CD8-positive, alpha-beta memory T cell (primary cell): ENCODE measurements at regions not wholly inside any gene's neighbourhood (a gene's known extent, or its start where the extent isn't known, plus 50 kb on each side); places are given as distances from the start of the nearest gene placed in this dataset.

ENCODE experiments used
- CTCF ChIA-PET: fragments of 350-600 bp; sonication (Branson Sonifier 250); formaldehyde crosslinking; loops from one replicate; lab custom pipeline; 2021; ENCODE audit warnings: antibody characterized with exemption; lab: Charles Lee
- POLR2A ChIA-PET: fragments of 350-600 bp; sonication (Branson Sonifier 250); formaldehyde crosslinking; loops from one replicate; lab custom pipeline; 2021; ENCODE audit warnings: antibody characterized with exemption; lab: Charles Lee
- DNase-seq, 5 donors: peaks; one replicate each; pipeline versions ENCODE4 v3.0.0 to v3.0.0-alpha.2; 2020 to 2022; ENCODE audit warnings: mixed read lengths in 1 of 5
- H3K27ac ChIP-seq: one replicate; pipeline ENCODE4 v1.7.0; 2013; ENCODE audit warnings: low read depth, mild to moderate bottlenecking, low read length, moderate library complexity
- H3K27me3 ChIP-seq: 2 replicates; pipeline ENCODE4 v1.7.0; 2013; ENCODE audit warnings: low read length, mild to moderate bottlenecking; ENCODE audit not compliant: insufficient read depth, poor library complexity, severe bottlenecking
- H3K36me3 ChIP-seq: 2 replicates; pipeline ENCODE4 v1.7.0; 2013; ENCODE audit warnings: mild to moderate bottlenecking, low read length, moderate library complexity; ENCODE audit not compliant: insufficient read depth
- H3K4me1 ChIP-seq: 2 replicates; pipeline ENCODE4 v1.7.0; 2013; ENCODE audit warnings: mild to moderate bottlenecking, low read length, moderate library complexity; ENCODE audit not compliant: insufficient read depth
- H3K4me3 ChIP-seq: 2 replicates; pipeline ENCODE4 v1.7.0; 2013; ENCODE audit warnings: mild to moderate bottlenecking, low read length
- H3K9me3 ChIP-seq: 2 replicates; pipeline ENCODE4 v1.7.0; 2013; ENCODE audit warnings: mild to moderate bottlenecking, low read length
- H3K27ac Mint-ChIP-seq, 8 donors: one replicate each; pipeline ENCODE4 v1.8.0; 2020 to 2021; ENCODE audit warnings: mixed read lengths in 8 of 8, mild to moderate bottlenecking in 6 of 8, inconsistent platforms in 3 of 8, moderate library complexity in 3 of 8
- H3K27me3 Mint-ChIP-seq, 2 donors: one replicate each; pipeline ENCODE4 v1.8.0; 2020 to 2021; ENCODE audit warnings: mixed read lengths in 2 of 2, mild to moderate bottlenecking in 1 of 2, moderate library complexity in 1 of 2
- H3K36me3 Mint-ChIP-seq, 3 donors: one replicate each; pipeline ENCODE4 v1.8.0; 2020 to 2021; ENCODE audit warnings: mixed read lengths in 3 of 3, inconsistent platforms in 1 of 3, mild to moderate bottlenecking in 1 of 3
- H3K4me1 Mint-ChIP-seq, 3 donors: one replicate each; pipeline ENCODE4 v1.8.0; 2020 to 2021; ENCODE audit warnings: mixed read lengths in 3 of 3, inconsistent platforms in 1 of 3, mild to moderate bottlenecking in 1 of 3
- H3K4me3 Mint-ChIP-seq, 7 donors: one replicate each; pipeline ENCODE4 v1.8.0; 2020 to 2021; ENCODE audit warnings: mixed read lengths in 7 of 7, mild to moderate bottlenecking in 6 of 7, moderate library complexity in 4 of 7, inconsistent platforms in 2 of 7
- H3K9me3 Mint-ChIP-seq, 5 donors: one replicate each; pipeline ENCODE4 v1.8.0; 2020 to 2022; ENCODE audit warnings: mixed read lengths in 5 of 5, mild to moderate bottlenecking in 3 of 5, moderate library complexity in 2 of 5, inconsistent platforms in 1 of 5

GRCh38 chr5:100479079-100479688 is 56.0 kb upstream of the FAM174A start:
- H3K4me3 ChIP-seq: no peak overlapping the region
- Mint-ChIP-seq H3K27ac (no peak overlapping the region), H3K4me1 (no peaks in the 10 kb centered on the region), H3K36me3 (no peaks in the 10 kb centered on the region), H3K9me3 (no peaks in the 10 kb centered on the region), H3K27me3 (peaks cover 0 to 6% of the 10 kb centered on the region in 2 donors), H3K4me3 (no peak overlapping the region)
- CTCF ChIA-PET: no interaction called here
- peak in 2 of 5 donors; percentile 5 to 9 for DNase-seq
- POLR2A ChIA-PET: no interaction called here
- H3K4me1 ChIP-seq: no peaks in the 10 kb centered on the region
- H3K9me3 ChIP-seq: no peaks in the 10 kb centered on the region
- H3K27ac ChIP-seq: no peak overlapping the region
- no peaks in the 10 kb centered on the region for H3K27me3 ChIP-seq
- no peaks in the 10 kb centered on the region for H3K36me3 ChIP-seq

- CTCF ChIA-PET: no interaction called here
- no peaks in the 10 kb centered on the region for H3K9me3 Mint-ChIP-seq
Measured at GRCh38 chr5:100472091-100472490, 63.1 kb upstream of the FAM174A start.

GRCh38 chr5:100469767-100470166 is 65.4 kb upstream of the FAM174A start:
- H3K27me3 ChIP-seq: no peaks in the 10 kb centered on the region
- CTCF ChIA-PET: no interaction called here
- no peak for DNase-seq
- Mint-ChIP-seq H3K9me3 (no peaks in the 10 kb centered on the region), H3K27me3 (peaks cover 5 to 7% of the 10 kb centered on the region in 2 donors), H3K36me3 (peaks cover 0 to 3% (median 0%) of the 10 kb centered on the region in 3 donors), H3K27ac (no peak overlapping the region), H3K4me1 (no peaks in the 10 kb centered on the region), H3K4me3 (no peak overlapping the region)
- no peak overlapping the region for H3K27ac ChIP-seq
- no peaks in the 10 kb centered on the region for H3K4me1 ChIP-seq
- no peaks in the 10 kb centered on the region for H3K36me3 ChIP-seq
- POLR2A ChIA-PET: no interaction called here
- no peaks in the 10 kb centered on the region for H3K9me3 ChIP-seq
- H3K4me3 ChIP-seq: no peak overlapping the region

More at GRCh38 chr5:100472091-100472490, 63.1 kb upstream of the FAM174A start:
- H3K4me3 Mint-ChIP-seq: no peak overlapping the region
- H3K36me3 ChIP-seq: no peaks in the 10 kb centered on the region
- no peaks in the 10 kb centered on the region for H3K4me1 Mint-ChIP-seq
- no peaks in the 10 kb centered on the region for H3K9me3 ChIP-seq
- H3K27me3 ChIP-seq: no peaks in the 10 kb centered on the region
- no peaks in the 10 kb centered on the region for H3K36me3 Mint-ChIP-seq
- no peaks in the 10 kb centered on the region for H3K4me1 ChIP-seq
- H3K4me3 ChIP-seq: no peak overlapping the region
- H3K27me3 Mint-ChIP-seq: peaks cover 4 to 7% of the 10 kb centered on the region in 2 donors
- no peak for DNase-seq
- H3K27ac Mint-ChIP-seq: no peak overlapping the region
- H3K27ac ChIP-seq: no peak overlapping the region
- POLR2A ChIA-PET: no interaction called here

- no peak overlapping the region for H3K27ac ChIP-seq
- Mint-ChIP-seq H3K9me3 (peaks cover 0 to 4% (median 0%) of the 10 kb centered on the region in 5 donors), H3K36me3 (peaks cover 0 to 3% (median 0%) of the 10 kb centered on the region in 3 donors), H3K4me1 (no peaks in the 10 kb centered on the region), H3K27ac (no peak overlapping the region), H3K4me3 (no peak overlapping the region), H3K27me3 (peaks cover 7 to 13% of the 10 kb centered on the region in 2 donors)
- POLR2A ChIA-PET: no interaction called here
- DNase-seq: no peak
- no peaks in the 10 kb centered on the region for H3K4me1 ChIP-seq
- no peaks in the 10 kb centered on the region for H3K36me3 ChIP-seq
- no peaks in the 10 kb centered on the region for H3K27me3 ChIP-seq
- H3K4me3 ChIP-seq: no peak overlapping the region
- H3K9me3 ChIP-seq: no peaks in the 10 kb centered on the region
- CTCF ChIA-PET: no interaction called here
Measured at GRCh38 chr5:100464418-100464817, 70.8 kb upstream of the FAM174A start.

GRCh38 chr5:100456615-100457014 is 78.6 kb upstream of the FAM174A start:
- Mint-ChIP-seq H3K9me3 (peaks cover 0 to 5% (median 0%) of the 10 kb centered on the region in 5 donors), H3K36me3 (no peaks in the 10 kb centered on the region), H3K4me1 (no peaks in the 10 kb centered on the region), H3K27ac (no peak overlapping the region), H3K4me3 (no peak overlapping the region), H3K27me3 (peaks cover under 1 to 9% of the 10 kb centered on the region in 2 donors)
- Histone ChIP-seq H3K9me3 (no peaks in the 10 kb centered on the region), H3K4me1 (no peaks in the 10 kb centered on the region), H3K27me3 (no peaks in the 10 kb centered on the region), H3K27ac (no peak overlapping the region), H3K36me3 (no peaks in the 10 kb centered on the region), H3K4me3 (no peak overlapping the region)
- no peak for DNase-seq
- ChIA-PET POLR2A (no interaction called here), CTCF (no interaction called here)

- no peaks in the 10 kb centered on the region for H3K36me3 ChIP-seq
- H3K4me3 Mint-ChIP-seq: no peak overlapping the region
- no peak overlapping the region for H3K4me3 ChIP-seq
- ChIA-PET CTCF (no interaction called here), POLR2A (no interaction called here)
- H3K27me3 Mint-ChIP-seq: peaks cover 5 to 15% of the 10 kb centered on the region in 2 donors
- no peak for DNase-seq
- H3K4me1 ChIP-seq: no peaks in the 10 kb centered on the region
- H3K27ac Mint-ChIP-seq: no peak overlapping the region
- no peaks in the 10 kb centered on the region for H3K36me3 Mint-ChIP-seq
- H3K9me3 ChIP-seq: no peaks in the 10 kb centered on the region
- no peaks in the 10 kb centered on the region for H3K4me1 Mint-ChIP-seq
- H3K27ac ChIP-seq: no peak overlapping the region
- H3K9me3 Mint-ChIP-seq: no peaks in the 10 kb centered on the region
- H3K27me3 ChIP-seq: no peaks in the 10 kb centered on the region
Measured at GRCh38 chr5:100452126-100452525, 83.0 kb upstream of the FAM174A start.

GRCh38 chr5:100448111-100448528 is 87.1 kb upstream of the FAM174A start:
- no peaks in the 10 kb centered on the region for H3K4me1 Mint-ChIP-seq
- DNase-seq: no peak
- POLR2A ChIA-PET: no interaction called here
- Histone ChIP-seq H3K27me3 (no peaks in the 10 kb centered on the region), H3K36me3 (no peaks in the 10 kb centered on the region), H3K9me3 (no peaks in the 10 kb centered on the region), H3K4me3 (no peak overlapping the region), H3K27ac (no peak overlapping the region), H3K4me1 (no peaks in the 10 kb centered on the region)
- H3K36me3 Mint-ChIP-seq: no peaks in the 10 kb centered on the region
- peaks cover 5 to 15% of the 10 kb centered on the region in 2 donors for H3K27me3 Mint-ChIP-seq
- no peak overlapping the region for H3K4me3 Mint-ChIP-seq
- CTCF ChIA-PET: no interaction called here
- H3K27ac Mint-ChIP-seq: no peak overlapping the region
- no peaks in the 10 kb centered on the region for H3K9me3 Mint-ChIP-seq

- Mint-ChIP-seq H3K4me3 (no peak overlapping the region), H3K9me3 (no peaks in the 10 kb centered on the region), H3K36me3 (no peaks in the 10 kb centered on the region), H3K27me3 (peaks cover 5 to 15% of the 10 kb centered on the region in 2 donors), H3K4me1 (no peaks in the 10 kb centered on the region), H3K27ac (no peak overlapping the region)
- H3K36me3 ChIP-seq: no peaks in the 10 kb centered on the region
- H3K9me3 ChIP-seq: no peaks in the 10 kb centered on the region
- H3K27me3 ChIP-seq: no peaks in the 10 kb centered on the region
- no peak for DNase-seq
- no peak overlapping the region for H3K4me3 ChIP-seq
- POLR2A ChIA-PET: no interaction called here
- H3K27ac ChIP-seq: no peak overlapping the region
- CTCF ChIA-PET: no interaction called here
- H3K4me1 ChIP-seq: no peaks in the 10 kb centered on the region
Measured at GRCh38 chr5:100446879-100447430, 88.2 kb upstream of the FAM174A start.
